ENCODE measurements at regions not wholly inside any gene's neighbourhood (a gene's known extent, or its start where the extent isn't known, plus 50 kb on each side); places are given as distances from the start of the nearest gene placed in this dataset.
"Not testable (repeated sequence)": the region's sequence is repeated elsewhere in the genome, so short reads cannot be mapped to it uniquely, and the experiment has no call there.

DNA sequence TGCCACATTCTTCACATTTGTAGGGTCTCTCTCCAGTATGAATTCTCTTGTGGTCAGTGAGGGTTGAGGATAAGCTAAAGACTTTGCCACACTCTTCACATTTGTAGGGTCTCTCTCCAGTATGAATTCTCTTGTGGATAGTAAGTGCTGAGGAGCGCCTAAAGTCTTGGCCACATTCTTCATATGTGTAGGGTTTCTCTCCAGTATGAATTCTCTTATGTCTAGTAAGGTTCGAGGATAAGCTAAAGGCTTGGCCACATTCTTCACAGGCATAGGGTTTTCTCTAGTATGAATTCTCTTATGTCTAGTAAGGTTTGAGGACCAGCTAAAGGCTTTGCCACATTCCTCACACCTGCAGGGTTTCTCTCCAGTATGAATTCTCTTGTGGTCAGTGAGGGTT lies 706.9 kb upstream of the ZNF722 start:
- H4K5ac ChIP-seq (ENCODE audit: insufficient read length, low read depth, low read length); H3K23ac ChIP-seq (ENCODE audit: insufficient read length, low read depth, low read length); H4K91ac ChIP-seq (ENCODE audit: insufficient read length, low read depth, low read length); H3K27me3 ChIP-seq (ENCODE audit: insufficient read depth, low read length); H2BK5ac ChIP-seq (ENCODE audit: insufficient read length, low read length); H3K14ac ChIP-seq (ENCODE audit: insufficient read depth, low read length); H3K79me2 ChIP-seq (ENCODE audit: insufficient read depth, low read length); H3K4me2 ChIP-seq (ENCODE audit: insufficient read depth, insufficient read length, low read length); H3K23me2 ChIP-seq (ENCODE audit: insufficient read length, low read depth, low read length, poor library complexity, severe bottlenecking); H3K27ac ChIP-seq (ENCODE audit: insufficient read length, low read depth, low read length); H3T11ph ChIP-seq (ENCODE audit: low read length); H3K56ac ChIP-seq (ENCODE audit: insufficient read length, low read depth, low read length); H3K4ac ChIP-seq (ENCODE audit: low read depth, low read length); H3K79me1 ChIP-seq (ENCODE audit: insufficient read depth, low read depth, low read length, poor library complexity, severe bottlenecking); H3K27me3 Mint-ChIP-seq (ENCODE audit: low read depth); H3K18ac ChIP-seq (ENCODE audit: insufficient read length, low read depth, low read length); H3K9ac ChIP-seq (ENCODE audit: extremely low read depth, insufficient read length, low read length); H2BK12ac ChIP-seq (ENCODE audit: insufficient read length, low read depth, low read length); H2AK5ac ChIP-seq (ENCODE audit: insufficient read length, low read length); H2BK120ac ChIP-seq (ENCODE audit: low read depth, low read length, poor library complexity, severe bottlenecking); H3K36me3 Mint-ChIP-seq (ENCODE audit: insufficient read depth in 1 of 3, low read depth in 3 of 3); H3K4me1 ChIP-seq (ENCODE audit: insufficient read depth, low read length); H3K4me1 Mint-ChIP-seq; H3K27ac Mint-ChIP-seq; H4K8ac ChIP-seq (replicated peaks; ENCODE audit: insufficient read length, low read depth, low read length); H3K4me3 Mint-ChIP-seq; H2AFZ ChIP-seq (ENCODE audit: low read length); DNase-seq; H2BK15ac ChIP-seq (ENCODE audit: low read depth, low read length); H3K9me3 ChIP-seq (ENCODE audit: control insufficient read depth, low read depth, low read length); H2BK20ac ChIP-seq (ENCODE audit: low read depth, low read length, poor library complexity, severe bottlenecking); H4K20me1 ChIP-seq (ENCODE audit: control insufficient read depth, insufficient read depth, insufficient read length): not testable (repeated sequence)
- peaks cover 17 to 23% of the 10 kb centered on the region in 2 experiments for H3K9me3 Mint-ChIP-seq
- no CpG with 5 or more reads among the region's 2 CpGs for WGBS (ENCODE audit: extremely low coverage, insufficient read length, low lambda C conversion rate)

DNA sequence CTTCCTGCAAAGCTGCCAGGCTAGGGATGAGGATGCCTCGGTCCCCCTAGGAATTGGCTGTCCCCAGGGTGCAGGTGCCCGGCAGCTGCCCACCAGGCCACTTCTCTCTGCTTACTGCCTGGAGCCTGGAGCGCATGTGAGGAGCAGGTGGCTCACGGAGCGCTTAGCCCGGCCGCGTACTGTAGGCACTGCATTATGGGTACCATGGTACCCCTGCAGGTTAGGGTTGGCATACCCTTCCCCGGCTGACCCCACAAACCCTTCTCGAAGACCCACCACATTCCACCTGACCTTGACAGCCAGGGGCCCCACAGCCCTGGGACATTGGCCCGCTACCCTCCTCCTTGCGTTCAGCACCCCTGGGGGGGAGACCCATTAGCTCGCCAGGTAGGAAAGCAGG lies 681.1 kb upstream of the ZNF722 start:
- no CpG with 5 or more reads among the region's 13 CpGs for WGBS (ENCODE audit: extremely low coverage, insufficient read length, low lambda C conversion rate)
- H3K79me2 ChIP-seq (ENCODE audit: insufficient read depth, low read length), result not testable (repeated sequence)

More for the DNA sequence above, 681.1 kb upstream of the ZNF722 start:
- not testable (repeated sequence) for H2BK120ac ChIP-seq (ENCODE audit: low read depth, low read length, poor library complexity, severe bottlenecking); H3K23ac ChIP-seq (ENCODE audit: insufficient read length, low read depth, low read length); H4K91ac ChIP-seq (ENCODE audit: insufficient read length, low read depth, low read length); H3K14ac ChIP-seq (ENCODE audit: insufficient read depth, low read length); H3K4me3 Mint-ChIP-seq; H3K18ac ChIP-seq (ENCODE audit: insufficient read length, low read depth, low read length); H3K9ac ChIP-seq (ENCODE audit: extremely low read depth, insufficient read length, low read length); H4K20me1 ChIP-seq (ENCODE audit: control insufficient read depth, insufficient read depth, insufficient read length); H3K23me2 ChIP-seq (ENCODE audit: insufficient read length, low read depth, low read length, poor library complexity, severe bottlenecking); H2AFZ ChIP-seq (ENCODE audit: low read length); H2BK12ac ChIP-seq (ENCODE audit: insufficient read length, low read depth, low read length); H3K4me1 ChIP-seq (ENCODE audit: insufficient read depth, low read length); H3K4me2 ChIP-seq (ENCODE audit: insufficient read depth, insufficient read length, low read length); H3K4me1 Mint-ChIP-seq; H4K8ac ChIP-seq (replicated peaks; ENCODE audit: insufficient read length, low read depth, low read length); H3K27me3 ChIP-seq (ENCODE audit: insufficient read depth, low read length); H3K79me1 ChIP-seq (ENCODE audit: insufficient read depth, low read depth, low read length, poor library complexity, severe bottlenecking); H3K27ac Mint-ChIP-seq; H3T11ph ChIP-seq (ENCODE audit: low read length); H2BK15ac ChIP-seq (ENCODE audit: low read depth, low read length); H3K27ac ChIP-seq (ENCODE audit: insufficient read length, low read depth, low read length); H3K27me3 Mint-ChIP-seq (ENCODE audit: low read depth); H2AK5ac ChIP-seq (ENCODE audit: insufficient read length, low read length); H3K9me3 ChIP-seq (ENCODE audit: control insufficient read depth, low read depth, low read length); H2BK20ac ChIP-seq (ENCODE audit: low read depth, low read length, poor library complexity, severe bottlenecking); H4K5ac ChIP-seq (ENCODE audit: insufficient read length, low read depth, low read length); H3K9me3 Mint-ChIP-seq; DNase-seq; H3K56ac ChIP-seq (ENCODE audit: insufficient read length, low read depth, low read length); H3K36me3 Mint-ChIP-seq (ENCODE audit: insufficient read depth in 1 of 3, low read depth in 3 of 3); H2BK5ac ChIP-seq (ENCODE audit: insufficient read length, low read length); H3K4ac ChIP-seq (ENCODE audit: low read depth, low read length)

All from H9 (cell line).